HG03378 (cell line): ENCODE measurements at regions not wholly inside any gene's neighbourhood (a gene's known extent, or its start where the extent isn't known, plus 50 kb on each side); places are given as distances from the start of the nearest gene placed in this dataset.
"Not testable (repeated sequence)": the region's sequence is repeated elsewhere in the genome, so short reads cannot be mapped to it uniquely, and the experiment has no call there.

Experiments
- ATAC-seq: cut with Tn5 transposase; IDR thresholded peaks from one replicate; pipeline ENCODE4 v1.9.1; 2021; ENCODE audit warnings: mild to moderate bottlenecking, moderate library complexity; ENCODE audit not compliant: unreplicated experiment

DNA sequence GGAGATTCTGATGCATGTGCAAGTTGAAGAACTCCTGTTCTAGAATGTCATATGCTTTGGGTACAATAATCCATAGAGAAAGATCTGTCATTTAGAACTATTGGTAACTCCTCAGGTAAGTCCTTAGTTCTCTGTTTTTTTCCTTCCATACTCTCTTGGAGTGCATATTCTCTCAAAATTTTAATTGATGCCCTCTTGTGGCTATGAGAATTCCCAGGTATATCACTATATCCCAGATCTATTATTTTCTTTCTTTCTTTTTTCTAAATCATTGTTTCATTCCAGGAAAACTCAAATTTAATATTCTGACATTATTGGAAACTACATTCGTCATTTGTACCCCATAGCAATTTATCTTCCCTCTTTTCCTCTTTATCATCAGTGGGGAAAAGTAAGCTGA is 485.4 kb downstream of the KLF5 start:
- no peak for ATAC-seq

DNA sequence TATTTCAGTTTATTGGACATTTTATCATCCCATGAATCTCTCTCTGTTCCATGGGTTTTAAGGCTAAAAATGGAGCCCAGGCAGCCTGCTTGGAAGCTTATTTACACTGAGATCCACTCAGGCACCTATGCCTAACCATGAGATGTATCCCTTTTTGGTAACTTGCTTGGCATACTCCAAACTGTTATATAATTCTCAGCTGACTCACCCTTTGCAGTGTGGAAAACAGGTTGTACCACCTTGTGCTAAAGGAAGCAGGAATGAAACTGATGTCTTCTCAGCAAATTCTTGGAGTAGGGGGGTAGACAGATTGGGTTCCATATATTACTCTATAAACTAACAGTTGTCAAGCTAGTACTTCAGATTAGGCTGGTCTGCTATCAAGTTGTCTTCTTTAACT is 483.6 kb downstream of the KLF5 start:
- no peak for ATAC-seq

DNA sequence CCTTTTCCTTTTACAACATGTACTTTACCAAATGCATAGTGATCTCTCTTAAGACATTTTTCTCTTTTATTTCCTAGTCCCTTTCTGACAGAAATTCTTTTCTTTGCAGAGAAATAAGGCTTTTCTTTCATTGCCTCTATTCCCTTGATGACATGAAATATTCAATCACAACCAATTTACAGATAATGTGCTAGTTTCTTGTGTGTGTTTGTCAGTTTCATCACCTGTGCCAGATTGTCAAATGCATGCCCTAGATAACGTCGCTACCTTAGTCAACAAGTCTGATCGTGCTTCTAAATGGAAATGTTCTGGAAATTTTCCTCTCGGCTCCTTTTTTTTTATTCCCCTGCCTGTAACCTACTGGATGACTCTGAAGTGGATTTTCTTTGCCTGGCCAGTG is 478.1 kb downstream of the KLF5 start:
- no peak for ATAC-seq

GRCh38 chr13:73535341-73535740 is 476.5 kb downstream of the KLF5 start:
- no peak for ATAC-seq

GRCh38 chr13:73532987-73533510 is 474.2 kb downstream of the KLF5 start:
- ATAC-seq = no peak

DNA sequence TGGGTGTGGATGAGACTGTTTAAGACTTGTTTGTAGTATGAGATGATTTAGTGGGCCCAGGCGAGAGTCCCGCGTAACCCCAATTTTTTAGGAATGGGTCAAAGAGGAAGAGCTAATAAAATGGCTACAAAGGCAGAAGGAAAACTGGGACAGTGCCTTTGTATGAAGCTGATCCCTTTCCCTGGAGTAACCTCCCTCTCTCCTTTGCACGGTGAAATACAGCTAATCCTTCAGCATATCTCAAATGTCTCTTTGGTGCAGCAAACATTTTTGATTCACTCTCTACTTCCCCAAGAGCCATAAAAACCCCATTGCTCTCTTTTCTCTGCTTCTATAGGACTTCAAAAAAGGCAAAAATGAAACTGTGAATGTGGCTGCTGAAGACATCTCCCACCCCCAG is 473.8 kb downstream of the KLF5 start:
- ATAC-seq = no peak

GRCh38 chr13:73531014-73531413 is 472.2 kb downstream of the KLF5 start:
- no peak for ATAC-seq

GRCh38 chr13:73522937-73523336 is 464.1 kb downstream of the KLF5 start:
- ATAC-seq = no peak

DNA sequence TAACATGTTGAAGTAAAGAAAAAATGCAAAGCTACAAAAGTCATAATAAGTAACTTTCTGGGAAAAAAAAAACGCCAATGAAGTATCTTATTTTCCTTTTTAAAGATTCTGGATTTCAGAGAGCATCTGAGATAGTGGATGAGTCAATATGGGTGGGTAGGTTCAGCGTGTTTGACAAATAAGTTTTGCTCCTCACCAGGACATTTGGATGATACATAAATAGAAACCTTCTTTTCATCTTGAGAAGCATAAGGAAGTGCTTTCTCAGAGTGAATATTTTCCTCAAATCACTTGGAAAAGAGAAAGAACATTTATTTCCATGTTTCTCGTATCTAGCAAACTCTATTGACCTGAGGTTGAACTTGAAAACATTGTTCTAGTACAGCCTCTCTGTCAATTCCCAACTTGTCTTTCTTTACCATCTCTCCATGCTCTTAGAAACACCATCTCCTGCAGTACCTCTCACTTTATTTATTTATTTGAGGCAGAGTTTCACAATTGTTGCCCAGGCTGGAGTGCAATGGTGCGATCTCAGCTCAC is 463.2 kb downstream of the KLF5 start:
- ATAC-seq = no peak

DNA sequence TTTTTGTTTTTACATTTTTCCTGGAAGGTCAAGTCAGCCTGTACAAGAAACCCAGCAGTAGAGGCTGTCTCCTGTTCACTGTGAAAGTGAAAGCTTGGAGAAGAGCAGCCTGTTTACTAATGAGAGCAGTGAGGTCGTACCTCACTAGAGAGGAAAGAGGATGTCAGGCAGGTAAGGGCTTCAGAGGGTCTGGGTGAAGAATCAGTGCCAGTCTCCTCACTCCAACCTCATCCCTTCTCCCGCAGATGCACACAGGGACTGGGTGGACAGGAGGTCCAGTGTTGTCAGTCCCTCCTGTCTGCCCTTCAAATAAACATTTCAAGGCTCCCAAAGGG is 462.5 kb downstream of the KLF5 start:
- ATAC-seq = no peak

DNA sequence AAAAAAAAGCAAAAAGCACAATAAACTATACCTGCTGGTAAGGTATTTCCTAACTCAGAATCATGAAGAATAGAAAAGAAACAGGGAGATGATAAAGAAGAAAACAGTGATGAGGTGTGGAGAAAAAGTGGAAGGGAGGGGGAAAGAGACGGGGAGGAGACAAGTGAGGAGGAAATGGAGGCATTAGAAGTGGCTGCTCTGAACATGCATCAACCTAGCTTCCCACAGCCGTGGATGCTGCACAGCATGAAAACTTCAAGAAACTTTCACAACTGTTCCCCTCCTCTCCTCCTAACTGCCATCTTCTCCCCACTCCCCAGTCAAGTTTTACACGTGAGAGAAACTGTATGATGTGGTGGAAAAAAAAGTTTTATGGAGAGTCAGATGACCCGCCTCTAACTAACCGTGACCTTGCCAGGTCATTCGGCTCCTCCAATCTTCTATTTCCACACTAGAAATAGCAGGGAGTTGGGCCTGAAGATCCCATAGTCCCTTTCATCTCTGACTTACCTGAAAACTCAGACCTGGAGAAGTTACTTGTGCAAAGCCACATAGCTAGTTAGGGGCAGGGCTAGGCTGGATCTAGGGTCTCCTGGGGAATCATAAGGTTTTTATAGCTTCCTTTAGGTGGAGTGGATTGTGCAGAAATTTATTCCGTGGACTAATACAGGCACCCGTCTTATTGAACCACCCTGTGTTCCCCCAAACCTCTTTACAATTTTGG is 461.9 kb downstream of the KLF5 start:
- no peak for ATAC-seq

GRCh38 chr13:73520135-73520534 is 461.3 kb downstream of the KLF5 start:
- not testable (repeated sequence) for ATAC-seq

- no peak for ATAC-seq
Measured at GRCh38 chr13:73519396-73520116, 460.8 kb downstream of the KLF5 start.

GRCh38 chr13:73517766-73518165 is 459.0 kb downstream of the KLF5 start:
- ATAC-seq = no peak

- no peak for ATAC-seq
Measured at GRCh38 chr13:73516731-73517130, 457.9 kb downstream of the KLF5 start.

- ATAC-seq = no peak
Measured at GRCh38 chr13:73514208-73514607, 455.4 kb downstream of the KLF5 start.

DNA sequence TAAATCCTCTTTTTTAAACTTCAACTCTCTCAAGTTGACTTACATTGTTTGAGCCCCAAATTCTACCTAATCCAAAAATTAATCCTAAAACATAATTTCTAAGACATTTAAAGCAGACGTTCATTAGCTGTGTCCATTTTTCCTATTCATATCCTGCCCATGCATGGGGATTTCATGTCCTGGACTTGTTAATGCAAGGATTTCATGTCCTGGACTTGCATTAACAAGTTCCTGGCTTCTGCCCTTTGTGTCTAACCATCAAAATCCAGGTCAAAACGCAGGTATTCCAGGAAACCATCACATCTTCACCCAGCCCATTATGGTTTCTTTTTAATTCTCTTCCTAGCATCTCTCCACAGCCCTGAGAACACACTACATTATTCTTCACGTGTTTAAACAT is 454.9 kb downstream of the KLF5 start:
- no peak for ATAC-seq

DNA sequence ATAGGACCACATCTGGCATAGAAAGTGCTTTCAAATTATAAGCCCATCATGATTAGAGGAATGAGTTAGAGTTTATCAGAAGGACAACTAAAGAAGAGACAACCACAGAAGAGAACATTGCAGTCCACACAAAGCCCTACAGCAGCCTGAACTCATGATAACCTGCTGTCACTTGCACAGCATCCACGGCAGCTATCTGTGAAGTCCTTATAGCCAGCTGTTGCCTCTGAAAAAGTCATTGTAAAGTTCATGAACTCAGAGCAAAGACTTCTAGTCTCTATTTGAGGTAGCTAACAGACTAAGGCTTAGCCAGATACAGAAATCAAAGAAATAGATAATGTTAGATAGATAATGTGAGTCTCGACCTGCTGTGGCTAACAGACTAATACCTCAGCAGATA is 450.0 kb downstream of the KLF5 start:
- ATAC-seq = no peak

- no peak for ATAC-seq
Measured at GRCh38 chr13:73505376-73505890, 446.6 kb downstream of the KLF5 start.

- no peak for ATAC-seq
Measured at GRCh38 chr13:73499695-73500094, 440.9 kb downstream of the KLF5 start.

DNA sequence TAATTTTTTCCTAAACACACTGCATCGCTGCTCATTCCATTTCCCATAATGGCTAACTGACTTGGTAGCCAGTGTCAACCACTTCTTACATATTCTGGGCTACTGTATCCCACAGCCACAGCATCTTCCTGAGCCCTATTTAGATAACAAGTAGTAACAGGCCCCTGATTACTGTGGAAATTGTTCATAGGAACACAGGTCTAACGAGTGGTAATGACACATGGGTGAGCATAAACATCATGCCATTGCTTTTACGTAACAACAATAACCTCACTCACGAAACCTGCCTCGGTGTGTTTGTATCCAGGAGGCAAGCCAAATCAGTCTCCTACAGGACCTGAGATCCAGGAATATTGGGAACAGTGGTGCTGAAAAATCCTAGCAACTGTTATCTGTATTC is 438.6 kb downstream of the KLF5 start:
- ATAC-seq = no peak

DNA sequence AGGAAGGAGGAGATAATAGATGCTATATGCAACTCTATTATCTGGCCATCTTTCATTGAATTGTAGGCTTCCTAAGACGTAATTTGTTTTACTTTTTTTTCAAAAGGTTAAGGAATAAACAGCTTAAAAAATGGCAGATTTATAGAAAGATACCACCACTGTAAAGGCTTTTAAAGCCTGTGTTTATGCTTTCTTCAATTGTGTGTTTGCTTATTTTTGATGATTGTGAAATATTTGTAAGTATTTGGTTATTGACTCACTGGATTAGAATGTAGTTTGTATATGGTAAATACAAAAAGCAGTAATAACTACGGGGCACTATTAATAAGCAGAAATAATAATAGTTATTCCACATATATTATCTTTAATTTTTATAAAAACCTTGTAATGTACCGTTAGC is 437.9 kb downstream of the KLF5 start:
- no peak for ATAC-seq
